ENCODE measurements at regions not wholly inside any gene's neighbourhood (a gene's known extent, or its start where the extent isn't known, plus 50 kb on each side); places are given as distances from the start of the nearest gene placed in this dataset.

- DNase-seq = no peak
- POLR2A ChIA-PET = no interaction called here
Observed at GRCh38 chr2:2827046-2827636, 496.1 kb upstream of the MYT1L start.

GRCh38 chr2:2826621-2827020 is 495.5 kb upstream of the MYT1L start:
- Histone ChIP-seq H3K4me2 (replicated peaks; ENCODE audit: low read depth, low read length, poor library complexity, severe bottlenecking) (no peak overlapping the region), H3K9ac (ENCODE audit: low read length) (no peak overlapping the region), H3K4me1 (ENCODE audit: control insufficient read depth in 2 of 2, insufficient read depth in 2 of 2, low read length in 2 of 2) (no peaks in the 10 kb centered on the region), H3K79me2 (ENCODE audit: control insufficient read depth, insufficient read depth, low read length) (no peaks in the 10 kb centered on the region), H3K36me3 (replicated peaks in 1 of 2; ENCODE audit: control extremely low read depth in 1 of 2, control insufficient read depth in 1 of 2, extremely low read depth in 1 of 2, insufficient read depth in 2 of 2, low read length in 1 of 2) (no peaks in the 10 kb centered on the region), H3K27ac (ENCODE audit: low read length in 2 of 2) (no peak overlapping the region), H3K9me3 (ENCODE audit: control extremely low read depth in 1 of 3, control insufficient read depth in 2 of 3, insufficient read depth in 1 of 3, low read length in 2 of 3) (peaks cover 0 to 16% (median 0%) of the 10 kb centered on the region in 3 donors), H3K4me3 (ENCODE audit: control extremely low read depth in 1 of 5, extremely low read depth in 1 of 5, insufficient read depth in 1 of 5, low read depth in 2 of 5, low read length in 4 of 5) (no peak overlapping the region), H3K27me3 (replicated peaks in 1 of 4; ENCODE audit: control extremely low read depth in 1 of 4, control insufficient read depth in 3 of 4, insufficient read depth in 4 of 4, low read length in 3 of 4) (no peaks in the 10 kb centered on the region), H4K20me1 (ENCODE audit: control insufficient read depth, insufficient read depth, low read length, poor library complexity, severe bottlenecking) (no peaks in the 10 kb centered on the region), H2AFZ (ENCODE audit: insufficient read depth, low read depth, low read length, poor library complexity, severe bottlenecking) (no peak overlapping the region)
- no peak for DNase-seq
- H3K4me1 Mint-ChIP-seq = no peaks in the 10 kb centered on the region
- intact Hi-C loops (cut with micrococcal nuclease) = no loop called here
- 83% methylated on average over 8 of the region's 8 CpGs for WGBS (ENCODE audit: insufficient coverage)
- TF ChIP-seq EZH2 (IDR thresholded peaks at IDR 0.05; ENCODE audit: borderline replicate concordance, insufficient read depth, low read depth, low read length, poor library complexity, severe bottlenecking) = no peak
- peaks cover 7% of the 10 kb centered on the region for H3K27me3 Mint-ChIP-seq
- H3K4me3 Mint-ChIP-seq = no peak overlapping the region
- POLR2A ChIA-PET = no interaction called here
- CTCF ChIA-PET = no interaction called here
- H3K9me3 Mint-ChIP-seq (ENCODE audit: insufficient read depth) = peaks cover 4% of the 10 kb centered on the region
- no peak overlapping the region for H3K27ac Mint-ChIP-seq
- no peak for ATAC-seq (ENCODE audit: low read depth)

More at GRCh38 chr2:2827046-2827636, 496.1 kb upstream of the MYT1L start:
- TF ChIP-seq CTCF (IDR thresholded peaks at IDR 0.05) (no peak), EZH2 (IDR thresholded peaks at IDR 0.05; ENCODE audit: borderline replicate concordance, insufficient read depth, low read depth, low read length, poor library complexity, severe bottlenecking) (no peak)
- Histone ChIP-seq H2AFZ (ENCODE audit: insufficient read depth, low read depth, low read length, poor library complexity, severe bottlenecking) (no peak overlapping the region), H3K4me2 (replicated peaks; ENCODE audit: low read depth, low read length, poor library complexity, severe bottlenecking) (no peak overlapping the region), H3K27ac (ENCODE audit: low read length in 2 of 2) (no peak overlapping the region), H3K36me3 (replicated peaks in 1 of 2; ENCODE audit: control extremely low read depth in 1 of 2, control insufficient read depth in 1 of 2, extremely low read depth in 1 of 2, insufficient read depth in 2 of 2, low read length in 1 of 2) (no peaks in the 10 kb centered on the region), H3K79me2 (ENCODE audit: control insufficient read depth, insufficient read depth, low read length) (no peaks in the 10 kb centered on the region), H3K9me3 (ENCODE audit: control extremely low read depth in 1 of 3, control insufficient read depth in 2 of 3, insufficient read depth in 1 of 3, low read length in 2 of 3) (peaks cover 0 to 16% (median 0%) of the 10 kb centered on the region in 3 donors), H3K9ac (ENCODE audit: low read length) (no peak overlapping the region), H3K27me3 (replicated peaks in 1 of 4; ENCODE audit: control extremely low read depth in 1 of 4, control insufficient read depth in 3 of 4, insufficient read depth in 4 of 4, low read length in 3 of 4) (no peaks in the 10 kb centered on the region), H3K4me1 (ENCODE audit: control insufficient read depth in 2 of 2, insufficient read depth in 2 of 2, low read length in 2 of 2) (no peaks in the 10 kb centered on the region), H3K4me3 (ENCODE audit: control extremely low read depth in 1 of 5, extremely low read depth in 1 of 5, insufficient read depth in 1 of 5, low read depth in 2 of 5, low read length in 4 of 5) (no peak overlapping the region), H4K20me1 (ENCODE audit: control insufficient read depth, insufficient read depth, low read length, poor library complexity, severe bottlenecking) (no peaks in the 10 kb centered on the region)
- intact Hi-C loops (cut with micrococcal nuclease) = no loop called here
- no peak overlapping the region for H3K27ac Mint-ChIP-seq
- H3K4me1 Mint-ChIP-seq = no peaks in the 10 kb centered on the region
- peaks cover 7% of the 10 kb centered on the region for H3K27me3 Mint-ChIP-seq
- no peak overlapping the region for H3K4me3 Mint-ChIP-seq
- peaks cover 4% of the 10 kb centered on the region for H3K9me3 Mint-ChIP-seq (ENCODE audit: insufficient read depth)
- 93% methylated on average over 12 of the region's 16 CpGs for WGBS (ENCODE audit: insufficient coverage)
- CTCF ChIA-PET = no interaction called here
- ATAC-seq (ENCODE audit: low read depth) = no peak
